GM18511 (cell line): ENCODE measurements at regions not wholly inside any gene's neighbourhood (a gene's known extent, or its start where the extent isn't known, plus 50 kb on each side); places are given as distances from the start of the nearest gene placed in this dataset.
"Not testable (repeated sequence)": the region's sequence is repeated elsewhere in the genome, so short reads cannot be mapped to it uniquely, and the experiment has no call there.

ENCODE experiments used
- ATAC-seq: cut with Tn5 transposase; IDR thresholded peaks from one replicate; pipeline ENCODE4 v1.9.1; 2021; ENCODE audit warnings: mild to moderate bottlenecking, moderate library complexity; ENCODE audit not compliant: unreplicated experiment

DNA sequence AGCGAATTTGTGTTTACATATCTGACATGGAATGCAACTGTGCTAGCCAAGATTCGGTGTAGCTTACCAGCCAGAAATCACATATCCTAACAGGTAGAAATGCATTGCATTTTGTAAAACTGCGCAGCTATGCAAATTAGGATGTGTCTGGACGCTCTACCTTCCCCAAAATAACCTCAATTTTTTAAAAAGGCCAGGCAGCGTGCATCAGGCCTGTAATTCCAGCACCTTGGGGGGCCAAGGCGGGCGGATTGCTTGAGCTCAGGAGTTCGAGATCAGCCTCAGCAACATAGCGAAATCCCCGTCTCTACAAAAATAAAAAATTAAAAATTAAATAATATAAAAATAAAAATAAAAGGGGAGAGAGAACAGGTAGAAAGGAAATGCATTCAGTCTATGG, 305.0 kb downstream of the TYW1 start:
- no peak for ATAC-seq

DNA sequence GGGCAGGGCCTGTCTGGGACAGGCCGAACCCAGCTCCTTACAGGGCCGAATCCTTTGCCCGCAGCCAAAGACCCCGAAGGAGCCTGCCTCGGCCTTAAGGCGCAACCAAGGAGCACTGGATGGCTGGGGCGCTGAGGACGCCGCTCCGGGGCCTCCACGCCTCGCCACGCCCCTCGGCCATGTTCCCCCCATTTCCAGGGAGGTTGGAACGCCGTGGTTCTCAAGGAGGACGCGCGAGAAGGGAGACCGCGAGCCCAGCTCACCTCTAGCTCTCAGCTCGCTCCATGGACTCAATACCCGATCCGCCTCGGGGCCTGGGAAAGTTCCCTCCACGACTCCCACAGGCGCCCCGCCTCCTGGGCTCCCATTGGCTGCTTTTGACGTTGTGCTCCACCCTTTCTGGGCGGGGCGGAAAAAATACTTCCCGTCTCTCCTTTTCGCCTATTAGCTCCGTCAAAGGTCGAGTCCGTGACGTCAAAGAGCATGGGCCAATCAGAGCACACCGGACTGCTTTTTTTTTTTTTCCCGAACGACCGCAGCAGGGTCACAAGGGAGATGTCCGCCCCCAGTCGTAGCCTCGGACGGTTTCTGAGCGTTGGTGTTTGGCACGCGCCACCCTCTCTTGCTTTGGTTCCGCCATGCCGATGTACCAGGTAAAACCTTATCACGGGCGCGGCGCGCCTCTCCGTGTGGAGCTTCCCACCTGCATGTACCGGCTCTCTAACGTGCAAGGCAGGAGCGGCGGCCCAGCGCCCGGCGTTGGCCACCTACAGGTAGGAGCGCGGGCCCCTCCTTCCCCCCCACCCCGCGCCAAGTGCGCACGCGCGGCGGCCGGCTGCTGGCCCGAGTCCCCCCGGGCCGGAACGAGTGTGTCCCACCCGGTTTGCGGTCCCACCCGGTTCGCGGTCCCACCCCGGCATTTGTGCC, 305.7 kb downstream of the TYW1 start:
- peak; percentile 89 for ATAC-seq

DNA sequence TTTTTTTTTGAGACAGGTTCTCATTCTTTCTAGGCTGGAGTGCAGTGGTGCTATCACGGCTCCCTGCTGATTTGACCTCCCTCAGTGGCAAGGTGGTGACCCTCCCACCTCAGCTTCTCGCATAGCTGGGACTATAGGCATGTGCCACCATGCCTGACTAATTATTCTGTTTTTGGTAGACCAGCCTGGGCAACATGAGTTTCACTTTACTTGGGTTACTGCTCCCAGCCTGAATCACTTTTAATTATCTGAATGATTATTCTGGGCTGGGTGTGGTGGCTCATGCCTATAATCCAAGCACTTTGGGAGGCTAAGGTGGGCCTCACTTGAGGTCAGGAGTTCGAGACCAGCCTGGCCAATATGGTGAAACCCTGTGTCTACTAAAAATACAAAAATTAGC, 308.2 kb downstream of the TYW1 start:
- ATAC-seq, result not testable (repeated sequence)

DNA sequence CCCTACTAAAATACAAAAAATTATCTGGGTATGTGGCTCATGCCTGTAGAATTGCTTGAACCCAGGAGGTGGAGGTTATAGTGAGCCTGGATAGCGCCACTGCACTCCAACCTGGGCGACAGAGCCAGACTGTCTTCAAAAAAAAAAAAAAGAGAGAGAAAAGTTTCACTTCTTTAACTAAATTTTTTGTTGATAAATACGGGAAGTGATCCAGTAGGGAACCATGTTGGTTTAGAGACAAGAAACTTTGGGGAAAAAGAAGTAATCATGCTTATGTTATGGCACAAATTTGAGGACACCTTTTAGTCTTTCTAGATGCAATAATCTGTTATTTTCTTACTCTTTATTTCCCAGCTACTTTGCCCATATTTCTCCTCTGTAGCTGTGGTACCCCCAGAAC, 309.7 kb downstream of the TYW1 start:
- no peak for ATAC-seq

DNA sequence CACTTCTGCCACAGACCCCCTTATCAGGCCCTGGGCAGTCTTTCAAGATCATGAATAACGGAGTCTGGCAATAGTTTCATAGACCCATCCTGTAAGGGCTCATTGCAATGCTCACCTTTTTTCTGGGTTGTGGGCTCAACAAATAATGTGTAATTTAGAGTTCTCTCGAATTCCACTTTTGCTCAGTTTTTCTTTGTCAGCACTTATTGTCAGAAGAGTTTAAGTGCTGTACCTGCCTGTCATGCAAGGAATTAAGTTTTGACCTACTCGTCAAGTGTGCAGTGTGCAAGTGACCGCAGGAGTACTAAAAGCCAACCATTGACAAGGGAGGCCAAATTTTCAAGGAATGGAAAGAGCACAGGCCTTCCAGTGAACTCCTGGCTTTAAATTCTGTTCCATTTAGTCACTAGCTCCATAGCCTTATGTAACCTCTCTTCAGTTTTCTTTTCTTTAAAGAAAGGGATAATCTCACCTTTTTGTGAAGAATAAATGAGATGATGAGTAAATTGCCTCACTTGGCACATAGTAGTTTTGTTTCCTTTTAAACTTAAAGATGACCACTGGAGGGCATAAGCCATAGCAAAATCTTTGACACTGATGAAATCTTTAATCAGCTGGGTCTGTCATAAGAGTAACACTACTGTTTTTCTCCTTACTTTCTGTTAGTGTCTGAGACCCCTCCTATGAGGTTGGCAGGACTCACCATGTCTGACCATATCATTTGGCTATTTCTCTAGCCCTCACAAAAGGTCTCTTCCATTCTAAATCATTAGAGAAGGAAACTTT, 313.3 kb downstream of the TYW1 start:
- ATAC-seq, result no peak

DNA sequence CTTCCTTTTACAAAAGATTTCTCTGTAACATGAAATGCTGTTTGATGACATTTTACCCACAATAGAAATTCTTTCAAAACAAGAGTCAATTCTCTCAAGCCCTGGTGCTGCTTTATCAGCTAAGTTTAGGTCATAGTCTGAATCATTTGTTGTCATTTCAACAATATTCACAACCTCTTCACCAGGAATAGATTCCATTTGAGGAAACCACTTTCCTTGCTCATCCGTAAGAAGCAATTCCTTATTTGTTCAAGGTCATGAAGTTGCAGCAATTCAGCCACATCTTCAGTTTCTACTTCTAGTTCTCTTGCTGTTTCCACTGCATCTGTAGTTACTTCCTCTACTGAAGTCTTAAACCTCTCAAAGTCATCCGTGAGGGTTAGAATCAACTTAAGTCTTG, 315.3 kb downstream of the TYW1 start:
- no peak for ATAC-seq

DNA sequence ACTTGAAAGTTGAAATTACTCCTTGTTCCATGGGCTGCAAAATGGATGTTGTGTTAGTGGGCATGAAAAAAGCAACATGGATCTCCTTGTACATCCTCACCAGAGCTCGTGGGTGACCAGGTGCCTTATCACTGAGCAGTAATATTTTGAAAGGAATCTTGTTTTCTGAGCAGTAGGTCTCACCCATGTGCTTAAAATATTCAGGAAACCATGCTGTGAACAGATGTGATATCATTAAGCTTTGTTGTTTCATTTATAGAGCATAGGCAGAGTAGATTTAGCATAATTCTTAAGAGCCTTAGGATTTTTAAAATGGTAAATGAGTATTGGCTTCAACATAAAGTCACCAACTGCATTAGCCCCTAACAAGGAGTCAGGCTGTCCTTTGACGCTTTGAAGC, 316.6 kb downstream of the TYW1 start:
- no peak for ATAC-seq

DNA sequence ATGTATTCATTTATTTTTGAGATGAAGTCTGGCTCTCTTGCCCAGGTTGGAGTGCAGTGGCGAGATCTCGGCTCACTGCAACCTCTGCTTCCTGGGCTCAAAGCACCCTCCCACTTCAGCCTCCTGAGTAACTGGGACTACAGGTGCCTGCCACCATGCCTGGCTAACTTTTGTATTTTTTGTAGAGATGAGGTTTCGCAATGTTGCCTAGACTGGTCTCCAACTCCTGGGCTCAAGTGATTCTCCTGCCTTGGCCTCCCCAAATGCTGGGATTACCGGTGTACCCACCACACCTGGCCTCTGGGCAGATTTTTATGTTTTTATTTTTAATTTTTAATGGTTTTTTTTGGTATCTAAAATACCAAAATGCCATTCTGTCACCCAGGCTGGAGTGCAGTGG, 320.3 kb downstream of the TYW1 start:
- not testable (repeated sequence) for ATAC-seq

DNA sequence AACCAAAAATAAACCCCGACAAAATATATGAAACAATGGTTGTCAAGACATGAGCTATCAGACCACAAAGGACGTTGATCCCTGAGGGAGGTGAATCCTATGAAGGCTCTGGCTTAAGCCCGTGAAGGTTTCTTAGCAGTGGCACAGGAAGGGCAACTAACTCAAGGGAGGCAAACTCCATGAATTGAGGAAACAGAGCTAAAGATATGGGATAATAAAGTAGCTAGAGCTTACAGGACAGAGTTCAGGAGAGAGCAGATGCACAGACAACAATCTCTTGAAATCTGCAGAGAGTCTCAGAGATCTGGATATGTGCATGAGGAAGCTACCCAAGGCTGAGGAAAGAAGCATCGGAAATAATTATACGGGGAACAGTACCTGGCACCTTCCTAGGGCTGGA, 331.6 kb downstream of the TYW1 start:
- ATAC-seq, result not testable (repeated sequence)

DNA sequence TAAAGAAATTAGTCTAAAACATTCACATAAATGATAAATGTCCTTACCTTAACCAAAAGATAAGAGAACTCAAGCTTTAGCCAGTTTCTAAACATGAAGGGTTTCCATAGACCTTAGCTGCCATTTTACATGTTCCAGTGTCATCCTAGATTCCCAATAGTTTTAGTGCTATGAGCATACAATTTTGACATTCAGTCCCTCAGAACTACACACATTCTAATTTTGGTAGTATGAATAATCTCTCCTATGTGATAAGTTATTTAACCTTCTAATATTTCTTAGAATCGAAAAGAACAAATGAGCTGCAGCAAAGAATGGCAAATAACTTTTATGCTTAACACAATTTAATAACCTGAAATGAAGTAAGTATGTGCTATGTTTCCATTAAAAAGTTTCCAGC, 338.5 kb downstream of the TYW1 start:
- ATAC-seq, result not testable (repeated sequence)

DNA sequence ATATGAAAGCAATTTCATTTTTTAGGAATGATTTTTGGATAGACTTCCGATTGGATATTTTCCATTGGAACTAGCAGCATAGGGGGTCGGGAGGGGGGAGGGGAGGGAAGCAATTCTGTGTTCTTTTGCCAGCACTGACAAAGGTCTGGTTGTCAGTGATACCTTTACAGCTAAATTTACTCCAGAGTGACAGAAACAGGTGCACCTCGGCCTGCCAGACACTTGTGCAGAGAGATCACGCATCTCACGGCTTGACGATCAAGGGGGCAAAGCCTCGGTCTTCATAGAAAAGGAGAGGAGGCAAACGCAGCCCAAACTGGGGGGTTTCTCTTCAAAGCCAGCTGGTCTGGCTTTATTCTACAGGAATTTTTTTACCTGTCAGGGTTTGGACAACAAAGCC, 339.0 kb downstream of the TYW1 start:
- ATAC-seq, result not testable (repeated sequence)

DNA sequence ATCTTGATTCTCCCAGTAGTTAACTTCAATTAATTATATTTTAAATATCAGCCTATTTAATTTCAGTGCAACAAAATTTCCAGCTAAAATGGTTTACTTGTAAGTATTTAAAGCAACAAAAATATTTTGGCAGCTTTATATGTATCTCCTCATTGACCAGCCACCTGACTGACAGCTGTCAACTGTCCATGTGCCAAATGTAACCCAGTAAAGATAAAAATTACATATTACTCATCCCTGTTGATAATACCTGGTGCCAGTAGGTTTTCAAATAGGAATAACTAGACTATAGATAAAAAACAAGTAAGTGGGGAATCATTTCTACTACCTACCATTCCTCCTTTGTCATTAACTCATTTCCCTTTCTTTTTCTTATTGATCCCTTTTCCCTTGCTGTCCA, 341.9 kb downstream of the TYW1 start:
- ATAC-seq, result not testable (repeated sequence)

DNA sequence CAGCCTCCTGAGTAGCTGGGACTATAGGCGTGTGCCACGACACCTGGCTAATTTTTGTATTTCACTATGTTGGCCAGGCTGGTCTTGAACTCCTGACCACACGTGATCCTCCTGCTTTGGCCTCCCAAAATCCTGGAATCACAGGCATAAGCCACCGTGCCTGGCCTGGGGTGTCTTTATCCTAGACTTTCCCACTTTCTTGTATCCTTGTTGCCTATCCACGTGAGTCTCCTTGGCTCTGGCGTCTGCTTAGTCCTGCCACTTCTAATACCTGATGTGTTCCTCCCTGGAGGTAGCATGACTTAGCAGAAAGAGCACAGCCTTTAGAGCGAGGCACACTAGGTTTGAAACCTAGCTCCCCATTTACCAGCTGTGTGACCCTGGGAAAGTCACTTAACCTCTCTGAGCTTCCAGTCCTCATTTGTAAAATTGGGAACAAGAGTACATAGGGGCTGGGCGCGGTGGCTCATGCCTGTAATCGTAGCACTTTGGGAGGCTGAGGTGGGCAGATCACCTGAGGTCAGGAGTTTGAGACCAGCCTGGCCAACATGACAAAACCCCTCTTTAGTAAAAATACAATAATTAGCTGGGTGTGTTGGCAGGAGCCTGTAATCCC, 344.6 kb downstream of the TYW1 start:
- ATAC-seq, result no peak

DNA sequence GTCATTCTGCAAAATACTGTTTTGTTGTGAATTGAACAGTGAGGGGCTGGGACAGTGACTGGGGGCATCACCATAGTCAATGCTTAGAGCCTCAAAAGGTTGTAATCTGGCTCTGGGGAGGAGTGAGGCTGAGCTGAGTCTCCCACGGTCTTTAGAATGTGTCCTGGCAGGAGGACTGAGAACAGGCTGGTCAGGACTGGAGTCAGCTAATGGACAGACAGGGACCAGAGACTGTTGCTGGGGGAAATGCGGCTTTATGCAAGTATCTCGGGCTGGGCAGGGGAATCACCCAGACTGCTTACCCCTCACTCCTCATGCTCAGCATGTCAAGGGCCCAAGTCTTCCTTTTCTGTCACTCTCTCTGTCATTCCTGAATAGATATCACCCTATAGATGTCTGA, 346.5 kb downstream of the TYW1 start:
- ATAC-seq, result no peak

DNA sequence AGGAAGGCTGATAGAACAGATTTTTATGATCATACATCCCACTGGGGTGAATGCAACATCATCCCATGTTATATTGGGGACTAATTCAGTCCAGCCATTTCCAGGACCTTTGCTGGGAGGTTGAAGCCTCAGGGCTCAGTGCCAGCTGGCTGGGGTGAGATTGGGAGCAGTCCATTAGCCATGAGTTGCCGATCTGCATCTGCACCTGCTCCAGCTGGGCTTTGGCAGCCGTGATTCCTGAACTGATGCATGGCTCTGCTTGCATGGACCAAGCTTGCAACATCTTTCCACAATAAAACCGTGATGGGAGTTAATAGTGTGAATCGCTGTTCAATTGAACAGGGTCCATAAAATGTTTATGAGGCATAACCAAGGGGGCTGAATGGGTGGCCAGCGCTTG, 346.9 kb downstream of the TYW1 start:
- ATAC-seq, result no peak

DNA sequence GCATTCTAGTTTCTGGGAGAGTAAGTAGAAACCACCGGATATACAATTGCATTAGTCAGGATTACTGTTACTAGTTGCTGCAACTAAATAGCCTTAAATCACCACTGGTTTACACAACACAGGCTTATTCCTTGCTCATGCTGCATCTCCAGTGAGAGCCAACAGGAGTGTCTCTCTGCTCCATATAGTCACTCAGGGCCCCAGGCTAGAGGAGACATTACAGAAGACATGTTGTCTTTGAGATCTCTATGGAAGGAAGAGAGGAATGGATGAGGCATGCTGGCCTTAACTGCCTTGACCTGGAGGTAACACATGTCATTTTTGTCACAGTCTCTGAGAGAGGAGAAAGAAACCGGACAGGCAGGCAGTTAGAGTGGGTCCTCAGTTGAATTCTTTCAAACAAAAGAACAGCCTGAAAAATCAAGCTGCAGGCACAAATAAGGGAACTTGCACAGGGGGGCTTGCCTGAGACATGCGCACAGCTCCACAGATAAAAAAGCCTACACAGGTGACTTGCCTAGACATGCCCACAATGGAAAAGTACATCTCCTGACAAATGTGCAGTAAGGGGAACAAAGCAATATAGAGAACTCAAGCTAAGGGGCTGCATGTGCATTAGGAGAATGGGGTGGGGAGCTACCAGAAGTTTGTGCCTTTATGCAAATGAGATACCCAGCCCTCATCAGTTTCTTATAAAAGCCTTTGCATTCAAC, 348.0 kb downstream of the TYW1 start:
- ATAC-seq, result no peak

DNA sequence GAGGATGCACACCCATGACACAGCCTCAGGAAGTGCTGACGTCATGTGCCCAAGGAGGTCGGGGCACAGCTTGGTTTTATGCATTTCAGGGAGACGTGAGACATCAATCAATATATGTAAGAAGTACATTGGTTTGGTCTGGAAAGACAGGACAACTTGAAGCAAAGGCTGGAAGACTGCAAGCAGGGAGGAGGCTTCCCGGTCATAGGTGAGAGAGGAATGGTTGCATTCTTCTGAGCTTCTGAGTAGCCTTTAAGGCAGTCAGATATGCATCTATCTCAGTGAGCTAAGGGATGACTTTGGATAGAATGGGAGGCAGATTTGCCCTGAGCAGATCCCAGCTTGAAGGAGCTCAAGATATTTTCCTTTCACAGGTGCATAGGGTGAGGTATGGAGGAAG, 349.5 kb downstream of the TYW1 start:
- no peak for ATAC-seq

DNA sequence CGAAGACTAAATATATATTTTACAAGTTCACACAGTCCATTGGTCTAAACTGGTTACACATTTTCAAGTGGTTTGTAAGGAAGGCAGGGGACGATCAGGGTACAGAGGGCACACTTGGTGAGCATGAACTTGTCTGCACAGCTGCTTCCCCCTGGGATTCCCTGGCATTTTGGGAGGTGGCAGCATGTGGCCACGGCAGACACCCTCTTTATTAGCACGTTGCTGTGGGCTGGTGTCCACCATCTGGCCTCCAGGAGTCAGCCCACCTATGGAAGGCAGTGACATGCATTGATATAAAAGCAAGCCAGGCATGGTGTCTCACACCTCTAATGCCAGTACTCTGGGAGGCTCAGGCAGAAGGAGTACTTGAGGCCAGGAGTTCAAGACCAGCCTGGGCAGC, 350.2 kb downstream of the TYW1 start:
- no peak for ATAC-seq

DNA sequence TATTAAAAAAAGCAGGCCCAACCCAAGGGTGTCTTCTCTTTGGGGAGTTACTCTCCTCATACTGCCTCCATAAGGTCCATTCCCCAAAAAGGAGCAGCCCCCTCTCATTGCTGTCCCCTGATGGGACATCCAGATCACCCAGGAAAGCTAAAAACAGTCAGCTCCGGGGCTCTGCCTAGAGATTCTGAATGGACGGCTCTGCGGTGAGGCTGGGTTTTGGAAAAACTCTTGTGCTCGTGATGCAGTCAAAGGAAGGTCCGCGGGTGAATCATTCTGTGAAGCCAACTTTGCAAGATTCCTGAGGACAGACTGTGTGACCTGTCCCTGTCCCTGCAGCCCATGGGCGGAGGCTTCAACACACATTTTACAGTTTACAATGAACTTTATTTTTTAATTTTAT, 351.5 kb downstream of the TYW1 start:
- no peak for ATAC-seq

DNA sequence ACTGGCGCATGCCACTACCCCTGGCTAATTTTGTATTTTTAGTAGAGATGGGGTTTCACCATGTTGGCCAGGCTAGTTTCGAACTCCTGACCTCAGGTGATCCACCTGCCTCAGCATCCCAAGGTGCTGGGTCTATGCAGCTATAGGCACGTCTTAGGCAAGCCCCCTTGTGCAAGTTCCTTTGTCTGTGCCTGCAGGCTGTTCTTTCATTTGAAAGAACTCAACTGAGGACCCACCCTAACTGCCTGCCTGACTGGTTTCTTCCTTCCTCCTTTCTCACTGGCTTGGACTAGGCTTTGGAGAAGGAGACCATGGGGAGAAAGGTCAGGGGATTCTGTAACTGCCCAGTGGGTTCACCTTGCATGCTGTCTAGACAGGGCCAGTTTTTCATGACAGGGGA, 361.0 kb downstream of the TYW1 start:
- ATAC-seq, result not testable (repeated sequence)

DNA sequence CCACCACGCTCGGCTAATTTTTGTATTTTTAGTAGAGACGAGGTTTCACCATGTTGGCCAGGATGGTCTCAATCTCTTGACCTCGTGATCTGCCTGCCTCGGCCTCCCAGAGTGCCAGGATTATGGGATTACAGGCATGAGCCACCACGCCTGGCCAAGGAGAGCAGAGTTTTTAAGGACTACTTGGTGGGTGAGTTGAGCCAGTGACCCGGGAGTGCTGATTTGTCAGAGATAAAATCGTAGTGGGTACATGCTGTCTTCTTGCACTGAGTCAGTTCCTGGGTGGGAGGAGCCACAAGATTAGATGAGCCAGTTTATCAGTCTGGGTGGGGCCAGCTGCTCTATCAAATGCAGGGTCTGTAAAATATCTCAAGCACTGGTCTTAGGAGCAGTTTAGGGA, 361.7 kb downstream of the TYW1 start:
- not testable (repeated sequence) for ATAC-seq
